GM12878 (cell line): ENCODE measurements at regions not wholly inside any gene's neighbourhood (a gene's known extent, or its start where the extent isn't known, plus 50 kb on each side); places are given as distances from the start of the nearest gene placed in this dataset.
"Not testable (repeated sequence)": the region's sequence is repeated elsewhere in the genome, so short reads cannot be mapped to it uniquely, and the experiment has no call there.

Experiments
- ATAC-seq: fragments of 200-7000 bp; cut with Tn5 transposase; 3 replicates; pipeline ENCODE4 v1.9.1; 2020; ENCODE audit warnings: mild to moderate bottlenecking, moderate library complexity
- BruUV-seq: library from RNA; stranded (reverse); fragments of 400-500 nt; replicated peaks from 2 replicates; lab custom pipeline; 2021; lab: Mats Ljungman, UMichigan
- CTCF ChIA-PET: fragments of 300-600 bp; sonication (Branson Sonifier 250); formaldehyde crosslinking; extraction: SDS; loops from one replicate; lab custom pipeline; 2021; ENCODE audit warnings: inconsistent platforms; lab: Yijun Ruan, JAX
- POLR2A ChIA-PET: fragments of 350-600 bp; formaldehyde crosslinking; extraction: SDS; loops from one replicate; lab custom pipeline; 2021; ENCODE audit warnings: inconsistent platforms; lab: Charles Lee
- RAD21 ChIA-PET: fragments of 300-600 bp; sonication (Branson Sonifier 250); formaldehyde crosslinking; loops from one replicate; lab custom pipeline; 2023; ENCODE audit warnings: antibody characterized with exemption; ENCODE audit not compliant: unreplicated experiment; lab: Charles Lee
- SMC1A ChIA-PET: fragments of 300-600 bp; sonication (Branson Sonifier 250); formaldehyde crosslinking; loops from one replicate; lab custom pipeline; 2023; ENCODE audit not compliant: unreplicated experiment, uncharacterized antibody; lab: Charles Lee
- DNase-seq: peaks from one replicate; pipeline ENCODE4 v3.0.0-alpha.2; 2011; ENCODE audit warnings: low read depth, low spot score
- FAIRE-seq: peaks from 3 replicates; lab custom pipeline; 2011; peaks lifted over from hg19 to GRCh38; lab: Jason Lieb, UNC
- H2AFZ ChIP-seq: 2 replicates; pipeline ENCODE4 v1.6.0; 2011; ENCODE audit warnings: low read depth, low read length, control low read depth; ENCODE audit not compliant: control insufficient read depth
- H3K27ac ChIP-seq: 2 replicates; pipeline ENCODE4 v1.5.1; 2011; ENCODE audit warnings: control low read depth; ENCODE audit not compliant: control insufficient read depth, insufficient read depth
- H3K27me3 ChIP-seq, 2 experiments: replicated peaks in 1 of 2; 2 replicates each; pipeline versions ENCODE4 v1.6.0 to v1.6.1; 2011; ENCODE audit warnings: low read length in 1 of 2; ENCODE audit not compliant: control insufficient read depth in 2 of 2, insufficient read depth in 2 of 2
- H3K36me3 ChIP-seq, 2 experiments: 2 replicates each; pipeline ENCODE4 v1.5.1; 2011; ENCODE audit warnings: low read length in 1 of 2; ENCODE audit not compliant: control insufficient read depth in 2 of 2, insufficient read depth in 2 of 2
- H3K4me1 ChIP-seq: 2 replicates; pipeline ENCODE4 v1.6.1; 2011; ENCODE audit warnings: mild to moderate bottlenecking, low read length, moderate library complexity, mixed read lengths; ENCODE audit not compliant: control insufficient read depth, insufficient read depth
- H3K4me2 ChIP-seq: 2 replicates; pipeline ENCODE4 v1.6.0; 2011; ENCODE audit warnings: control low read depth; ENCODE audit not compliant: control insufficient read depth, insufficient read depth
- H3K4me3 ChIP-seq: fragments of 200-600 bp; sonication (generic); 2 replicates; pipeline ENCODE4 v1.5.1; 2016
- H3K79me2 ChIP-seq: 2 replicates; pipeline ENCODE4 v1.6.0; 2011; ENCODE audit warnings: low read length; ENCODE audit not compliant: control insufficient read depth, insufficient read depth
- H3K9ac ChIP-seq: 2 replicates; pipeline ENCODE4 v1.8.0; 2011; ENCODE audit warnings: low read length, control low read depth, mixed read lengths; ENCODE audit not compliant: control insufficient read depth, insufficient read depth
- H3K9me3 ChIP-seq: replicated peaks from 3 replicates; pipeline ENCODE4 v1.5.1; 2011; ENCODE audit warnings: mild to moderate bottlenecking, low read length; ENCODE audit not compliant: control insufficient read depth, insufficient read depth
- H4K20me1 ChIP-seq: 2 replicates; pipeline ENCODE4 v1.6.0; 2011; ENCODE audit not compliant: control insufficient read depth, insufficient read depth
- CREM ChIP-seq: IDR thresholded peaks from 2 replicates; pipeline ENCODE4 v1.6.1; 2014; ENCODE audit warnings: antibody characterized with exemption, low read depth
- FOS ChIP-seq: IDR thresholded peaks from 3 replicates; pipeline ENCODE4 v1.6.1; 2011; ENCODE audit warnings: borderline replicate concordance; ENCODE audit not compliant: insufficient read length; ENCODE audit errors: extremely low read depth
- FOXK2 ChIP-seq: fragments of 450-650 bp; IDR thresholded peaks from 2 replicates; pipeline ENCODE4 v1.6.1; 2017; ENCODE audit warnings: mild to moderate bottlenecking, moderate library complexity
- FOXM1 ChIP-seq: IDR thresholded peaks from 2 replicates; pipeline ENCODE4 v1.6.1; 2012; ENCODE audit warnings: low read depth, mild to moderate bottlenecking, inconsistent platforms, low read length, moderate library complexity
- RUNX3 ChIP-seq: IDR thresholded peaks from 2 replicates; pipeline ENCODE4 v1.6.1; 2012; ENCODE audit warnings: low read length, inconsistent platforms
- SIX5 ChIP-seq: IDR thresholded peaks from 2 replicates; pipeline ENCODE4 v1.6.1; 2011; ENCODE audit warnings: mild to moderate bottlenecking, low read depth, low read length, moderate library complexity; ENCODE audit not compliant: severe bottlenecking
- SUZ12 ChIP-seq: fragments of 200-600 bp; sonication (generic); IDR thresholded peaks from one replicate; pipeline ENCODE4 v1.6.1; 2018; ENCODE audit warnings: antibody characterized with exemption, mild to moderate bottlenecking; ENCODE audit not compliant: unreplicated experiment
- TAF1 ChIP-seq: IDR thresholded peaks from 2 replicates; pipeline ENCODE4 v1.6.1; 2011; ENCODE audit warnings: mild to moderate bottlenecking, low read depth, low read length, borderline replicate concordance
- WGBS: methylation state at CpG from one replicate; pipeline ENCODE4 v1.1.6; 2016; ENCODE audit warnings: low lambda C conversion rate; ENCODE audit not compliant: insufficient replicate concordance, insufficient coverage; ENCODE audit errors: missing lambda C conversion rate; 5-methylcytosine and 5-hydroxymethylcytosine counted together
- in situ Hi-C: fragments of 300-500 bp; cut with MboI; formaldehyde crosslinking; loops from 9 replicates; pipeline ENCODE4 v1.14.3; 2018; ENCODE audit warnings: mixed read lengths
- intact Hi-C: fragments of 100-400 bp; cut with micrococcal nuclease; formaldehyde crosslinking; loops from one replicate; pipeline ENCODE4 v1.14.2; 2022; ENCODE audit not compliant: unreplicated experiment
- TF ChIP-seq, protein P1 (sequence below): fragments of 450-650 bp; IDR thresholded peaks from 2 replicates; pipeline ENCODE4 v1.6.1; 2018; ENCODE audit warnings: mild to moderate bottlenecking, low read depth, moderate library complexity; ENCODE audit not compliant: partially characterized antibody

DNA sequence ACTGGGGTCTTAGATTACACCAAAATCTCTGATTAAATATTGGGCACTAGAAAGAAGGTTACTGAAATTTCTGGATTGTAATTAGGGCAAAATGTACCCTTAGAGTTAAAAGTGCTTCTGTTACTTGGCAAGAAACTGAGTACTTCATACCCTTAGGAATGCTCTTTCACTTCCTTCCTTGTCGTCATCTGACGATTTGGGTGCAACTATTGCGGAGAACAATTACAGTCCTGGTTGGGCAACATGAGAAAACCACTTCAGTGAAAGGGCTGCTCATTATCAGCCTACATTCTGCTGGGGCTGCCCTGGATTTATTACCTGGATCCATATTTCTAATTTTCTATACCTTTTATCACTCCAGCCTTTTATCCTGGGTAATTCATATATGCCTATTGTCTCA, 348.5 kb upstream of the MDGA2 start:
- SMC1A ChIA-PET, result no interaction called here
- H3K9me3 ChIP-seq, result no peaks in the 10 kb centered on the region
- BruUV-seq, result no TSS peak

DNA sequence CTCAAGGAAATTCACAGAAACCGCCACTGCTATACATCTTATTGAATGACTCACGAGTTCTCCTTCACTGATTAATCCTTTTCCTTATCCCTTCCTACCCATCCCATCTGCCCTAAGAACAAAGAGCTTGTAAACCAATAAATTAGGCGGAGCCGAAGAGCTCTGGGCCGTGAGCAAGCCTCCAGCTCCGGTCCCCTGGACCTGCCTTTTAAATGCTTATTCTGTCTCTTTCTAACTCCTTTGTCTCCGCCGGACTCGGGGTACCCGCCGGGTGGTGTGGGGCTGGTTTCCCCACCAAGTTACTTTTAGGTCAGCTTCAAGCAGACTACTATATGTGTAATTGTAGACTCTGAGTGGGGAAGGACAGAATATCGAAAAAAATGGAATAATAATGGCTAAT, 336.1 kb upstream of the MDGA2 start:
- H2AFZ ChIP-seq, DNase-seq, CTCF ChIA-PET, in situ Hi-C loops, H3K27me3 ChIP-seq, RAD21 ChIA-PET, H3K4me1 ChIP-seq, BruUV-seq, FAIRE-seq, H3K27ac ChIP-seq, H3K36me3 ChIP-seq, H3K9ac ChIP-seq, H3K4me3 ChIP-seq, H3K79me2 ChIP-seq, POLR2A ChIA-PET, H4K20me1 ChIP-seq, ATAC-seq, SMC1A ChIA-PET, H3K9me3 ChIP-seq, intact Hi-C loops, H3K4me2 ChIP-seq: not testable (repeated sequence)
- WGBS, result 44% methylated on average over 12 of the region's 12 CpGs

More for the DNA sequence above, 348.5 kb upstream of the MDGA2 start:
- no peak overlapping the region for H2AFZ ChIP-seq
- POLR2A ChIA-PET, result no interaction called here
- no peak overlapping the region for H3K27ac ChIP-seq
- TF ChIP-seq FOXM1 (no peak), TAF1 (no peak), FOS (no peak), SIX5 (no peak), RUNX3 (no peak), SUZ12 (no peak), FOXK2 (no peak), CREM (no peak)
- TF ChIP-seq, protein P1, sequence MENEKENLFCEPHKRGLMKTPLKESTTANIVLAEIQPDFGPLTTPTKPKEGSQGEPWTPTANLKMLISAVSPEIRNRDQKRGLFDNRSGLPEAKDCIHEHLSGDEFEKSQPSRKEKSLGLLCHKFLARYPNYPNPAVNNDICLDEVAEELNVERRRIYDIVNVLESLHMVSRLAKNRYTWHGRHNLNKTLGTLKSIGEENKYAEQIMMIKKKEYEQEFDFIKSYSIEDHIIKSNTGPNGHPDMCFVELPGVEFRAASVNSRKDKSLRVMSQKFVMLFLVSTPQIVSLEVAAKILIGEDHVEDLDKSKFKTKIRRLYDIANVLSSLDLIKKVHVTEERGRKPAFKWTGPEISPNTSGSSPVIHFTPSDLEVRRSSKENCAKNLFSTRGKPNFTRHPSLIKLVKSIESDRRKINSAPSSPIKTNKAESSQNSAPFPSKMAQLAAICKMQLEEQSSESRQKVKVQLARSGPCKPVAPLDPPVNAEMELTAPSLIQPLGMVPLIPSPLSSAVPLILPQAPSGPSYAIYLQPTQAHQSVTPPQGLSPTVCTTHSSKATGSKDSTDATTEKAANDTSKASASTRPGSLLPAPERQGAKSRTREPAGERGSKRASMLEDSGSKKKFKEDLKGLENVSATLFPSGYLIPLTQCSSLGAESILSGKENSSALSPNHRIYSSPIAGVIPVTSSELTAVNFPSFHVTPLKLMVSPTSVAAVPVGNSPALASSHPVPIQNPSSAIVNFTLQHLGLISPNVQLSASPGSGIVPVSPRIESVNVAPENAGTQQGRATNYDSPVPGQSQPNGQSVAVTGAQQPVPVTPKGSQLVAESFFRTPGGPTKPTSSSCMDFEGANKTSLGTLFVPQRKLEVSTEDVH, result no peak
- H3K9ac ChIP-seq, result no peak overlapping the region
- no peaks in the 10 kb centered on the region for H3K36me3 ChIP-seq
- in situ Hi-C loops, result no loop called here
- DNase-seq (no peak), ATAC-seq (no peak), FAIRE-seq (no peak)
- CTCF ChIA-PET, result no interaction called here
- H3K4me3 ChIP-seq, result no peak overlapping the region
- no peaks in the 10 kb centered on the region for H3K79me2 ChIP-seq
- no peaks in the 10 kb centered on the region for H4K20me1 ChIP-seq
- 13% methylated on average over 3 of the region's 3 CpGs for whole genome bisulfite sequencing
- no peaks in the 10 kb centered on the region for H3K27me3 ChIP-seq
- H3K4me2 ChIP-seq, result no peak overlapping the region
- H3K4me1 ChIP-seq, result no peaks in the 10 kb centered on the region
- intact Hi-C loops, result no loop called here
- RAD21 ChIA-PET, result no interaction called here
